ENCODE measurements at regions not wholly inside any gene's neighbourhood (a gene's known extent, or its start where the extent isn't known, plus 50 kb on each side); places are given as distances from the start of the nearest gene placed in this dataset.

DNA sequence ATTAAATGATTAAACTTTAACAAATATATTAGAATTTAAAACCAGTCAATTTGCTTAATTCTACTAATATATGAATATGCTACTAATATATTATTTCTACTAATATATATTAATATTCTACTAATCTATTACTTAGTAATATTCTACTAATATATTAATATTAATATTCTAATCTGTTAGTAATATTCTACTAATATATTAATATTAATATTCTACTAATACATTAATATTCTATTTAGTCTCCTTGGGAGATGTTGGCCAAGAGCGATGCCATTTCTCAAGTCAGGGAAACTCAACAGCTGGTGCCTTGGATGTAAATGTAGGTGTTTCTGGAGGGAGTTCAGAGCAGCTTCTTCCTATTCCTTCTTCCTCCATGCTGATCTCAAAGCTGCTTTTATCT lies 259.2 kb upstream of the TMTC4 start:
- DNase-seq (ENCODE audit: low spot score): no peak
- Histone ChIP-seq H3K4me3 (replicated peaks in 1 of 3; ENCODE audit: insufficient read depth in 1 of 3, low read depth in 2 of 3, low read length in 3 of 3) (no peak overlapping the region), H3K36me3 (replicated peaks in 1 of 2; ENCODE audit: control insufficient read depth in 1 of 2, insufficient read depth in 2 of 2, low read length in 2 of 2) (no peaks in the 10 kb centered on the region), H2AFZ (ENCODE audit: low read length) (no peak overlapping the region), H3K27me3 (ENCODE audit: control insufficient read depth in 1 of 2, insufficient read depth in 2 of 2, low read length in 2 of 2) (peaks cover 0 to 10% of the 10 kb centered on the region in 2 experiments; a peak in 3 of 5 replicates), H3K4me1 (ENCODE audit: insufficient read depth, low read length) (no peaks in the 10 kb centered on the region), H3K27ac (ENCODE audit: extremely low read length, insufficient read depth, low read length) (no peak overlapping the region), H3K9ac (ENCODE audit: insufficient read depth, low read depth, low read length) (no peak overlapping the region), H3K79me2 (ENCODE audit: insufficient read depth, low read length) (no peaks in the 10 kb centered on the region), H3K4me2 (ENCODE audit: low read depth, low read length) (no peak overlapping the region), H4K20me1 (ENCODE audit: insufficient read depth, low read length) (no peaks in the 10 kb centered on the region), H3K9me3 (ENCODE audit: low read length) (no peaks in the 10 kb centered on the region)
- FAIRE-seq: no peak
- ChIA-PET POLR2A (no interaction called here), CTCF (ENCODE audit: low intra/inter-chr PET ratio, low total read pairs) (no interaction called here)
- intact Hi-C loops (cut with micrococcal nuclease; ENCODE audit: unreplicated experiment): no loop called here
- in situ Hi-C loops (cut with HindIII; ENCODE audit: extremely low pct_ligation_motif_present, low pct_unique_long_range_greater_than_20kb): no loop called here
- ATAC-seq: no peak
- WGBS (ENCODE audit: low lambda C conversion rate): 41% methylated on average over 1 of the region's 1 CpG
- BruUV-seq (replicated peaks): no TSS peak
- TF ChIP-seq GPN1 (CRISPR knock-in tag; IDR thresholded peaks at IDR 0.05; ENCODE audit: borderline replicate concordance) (no peak), EEA1 (CRISPR knock-in tag; IDR thresholded peaks at IDR 0.05; ENCODE audit: borderline replicate concordance) (no peak), ZNF569 (CRISPR knock-in tag; IDR thresholded peaks at IDR 0.05; ENCODE audit: borderline replicate concordance) (no peak), KLF6 (CRISPR knock-in tag; IDR thresholded peaks at IDR 0.05) (no peak), CERS6 (CRISPR knock-in tag; IDR thresholded peaks at IDR 0.05) (no peak), ZNF44 (CRISPR knock-in tag; IDR thresholded peaks at IDR 0.05) (no peak), NFYC (CRISPR knock-in tag; IDR thresholded peaks at IDR 0.05) (no peak)
- TF ChIP-seq, protein P1, sequence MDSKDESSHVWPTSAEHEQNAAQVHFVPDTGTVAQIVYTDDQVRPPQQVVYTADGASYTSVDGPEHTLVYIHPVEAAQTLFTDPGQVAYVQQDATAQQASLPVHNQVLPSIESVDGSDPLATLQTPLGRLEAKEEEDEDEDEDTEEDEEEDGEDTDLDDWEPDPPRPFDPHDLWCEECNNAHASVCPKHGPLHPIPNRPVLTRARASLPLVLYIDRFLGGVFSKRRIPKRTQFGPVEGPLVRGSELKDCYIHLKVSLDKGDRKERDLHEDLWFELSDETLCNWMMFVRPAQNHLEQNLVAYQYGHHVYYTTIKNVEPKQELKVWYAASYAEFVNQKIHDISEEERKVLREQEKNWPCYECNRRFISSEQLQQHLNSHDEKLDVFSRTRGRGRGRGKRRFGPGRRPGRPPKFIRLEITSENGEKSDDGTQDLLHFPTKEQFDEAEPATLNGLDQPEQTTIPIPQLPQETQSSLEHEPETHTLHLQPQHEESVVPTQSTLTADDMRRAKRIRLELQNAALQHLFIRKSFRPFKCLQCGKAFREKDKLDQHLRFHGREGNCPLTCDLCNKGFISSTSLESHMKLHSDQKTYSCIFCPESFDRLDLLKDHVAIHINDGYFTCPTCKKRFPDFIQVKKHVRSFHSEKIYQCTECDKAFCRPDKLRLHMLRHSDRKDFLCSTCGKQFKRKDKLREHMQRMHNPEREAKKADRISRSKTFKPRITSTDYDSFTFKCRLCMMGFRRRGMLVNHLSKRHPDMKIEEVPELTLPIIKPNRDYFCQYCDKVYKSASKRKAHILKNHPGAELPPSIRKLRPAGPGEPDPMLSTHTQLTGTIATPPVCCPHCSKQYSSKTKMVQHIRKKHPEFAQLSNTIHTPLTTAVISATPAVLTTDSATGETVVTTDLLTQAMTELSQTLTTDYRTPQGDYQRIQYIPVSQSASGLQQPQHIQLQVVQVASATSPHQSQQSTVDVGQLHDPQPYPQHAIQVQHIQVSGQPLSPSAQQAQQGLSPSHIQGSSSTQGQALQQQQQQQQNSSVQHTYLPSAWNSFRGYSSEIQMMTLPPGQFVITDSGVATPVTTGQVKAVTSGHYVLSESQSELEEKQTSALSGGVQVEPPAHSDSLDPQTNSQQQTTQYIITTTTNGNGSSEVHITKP (CRISPR knock-in tag; IDR thresholded peaks at IDR 0.05; ENCODE audit: low read depth): no peak
